Mucosa of stomach (tissue), 1 donor: ENCODE measurements at regions not wholly inside any gene's neighbourhood (a gene's known extent, or its start where the extent isn't known, plus 50 kb on each side); places are given as distances from the start of the nearest gene placed in this dataset.

Experiments
- H3K27me3 ChIP-seq: one replicate; pipeline ENCODE4 v1.7.0; 2013; ENCODE audit warnings: mild to moderate bottlenecking, low read length; ENCODE audit not compliant: control insufficient read depth, insufficient read depth
- H3K36me3 ChIP-seq: one replicate; pipeline ENCODE4 v1.7.0; 2013; ENCODE audit warnings: low read length; ENCODE audit not compliant: control insufficient read depth, insufficient read depth
- H3K4me1 ChIP-seq: one replicate; pipeline ENCODE4 v1.7.0; 2013; ENCODE audit warnings: mild to moderate bottlenecking, low read length; ENCODE audit not compliant: control insufficient read depth, insufficient read depth
- H3K4me3 ChIP-seq: one replicate; pipeline ENCODE4 v1.7.0; 2013; ENCODE audit warnings: low read length
- H3K9ac ChIP-seq: one replicate; pipeline ENCODE4 v1.7.0; 2013; ENCODE audit warnings: mild to moderate bottlenecking, low read length, moderate library complexity
- H3K9me3 ChIP-seq: one replicate; pipeline ENCODE4 v1.7.0; 2013; ENCODE audit warnings: mild to moderate bottlenecking, low read length, moderate library complexity; ENCODE audit not compliant: control insufficient read depth
- donor health status: Pancreatic carcinoma.

DNA sequence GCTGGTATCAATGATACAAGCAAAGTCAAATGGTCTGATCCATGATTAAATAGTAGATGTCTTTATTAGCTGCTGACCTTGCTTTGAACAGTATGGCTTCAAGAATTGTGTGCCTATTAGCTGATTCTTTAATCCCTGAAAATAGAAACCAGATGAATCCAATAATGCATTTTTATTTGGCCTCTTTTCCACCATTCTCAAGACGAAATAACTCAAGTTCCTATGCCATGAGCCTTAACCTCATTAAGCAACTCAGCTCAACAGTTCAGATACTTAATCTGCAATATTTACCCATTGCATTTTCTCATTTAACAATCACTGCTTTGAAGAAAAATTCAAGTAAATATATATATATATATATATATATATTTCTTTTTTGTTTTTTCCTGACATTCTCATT, 588.6 kb upstream of the MEF2C start:
- H3K4me3 ChIP-seq, result no peak overlapping the region
- H3K36me3 ChIP-seq, result no peaks in the 10 kb centered on the region
- H3K4me1 ChIP-seq, result no peaks in the 10 kb centered on the region
- H3K9me3 ChIP-seq, result no peaks in the 10 kb centered on the region
- H3K9ac ChIP-seq, result no peak overlapping the region
- H3K27me3 ChIP-seq, result no peaks in the 10 kb centered on the region

DNA sequence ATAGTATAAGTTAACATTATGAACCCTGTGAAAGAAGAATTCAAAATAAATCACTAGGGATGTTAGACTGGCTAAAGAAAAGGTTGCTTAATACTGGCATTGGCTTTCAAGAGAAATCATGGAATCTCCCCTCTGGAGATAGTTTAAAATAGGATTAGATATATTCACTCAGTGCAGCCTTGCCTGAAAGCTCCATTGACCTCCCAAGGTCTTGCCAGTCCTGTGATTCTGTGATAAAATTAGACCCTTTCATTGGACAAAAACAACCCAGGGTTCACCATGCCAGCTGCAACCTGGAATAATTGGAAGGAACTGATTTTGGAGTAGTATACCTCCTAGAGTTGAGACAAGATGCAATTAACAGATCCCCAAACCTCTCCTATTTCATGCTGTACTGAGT, 588.1 kb upstream of the MEF2C start:
- H3K4me3 ChIP-seq, result no peak overlapping the region
- no peaks in the 10 kb centered on the region for H3K9me3 ChIP-seq
- no peaks in the 10 kb centered on the region for H3K4me1 ChIP-seq
- H3K9ac ChIP-seq, result no peak overlapping the region
- H3K36me3 ChIP-seq, result no peaks in the 10 kb centered on the region
- H3K27me3 ChIP-seq, result no peaks in the 10 kb centered on the region

DNA sequence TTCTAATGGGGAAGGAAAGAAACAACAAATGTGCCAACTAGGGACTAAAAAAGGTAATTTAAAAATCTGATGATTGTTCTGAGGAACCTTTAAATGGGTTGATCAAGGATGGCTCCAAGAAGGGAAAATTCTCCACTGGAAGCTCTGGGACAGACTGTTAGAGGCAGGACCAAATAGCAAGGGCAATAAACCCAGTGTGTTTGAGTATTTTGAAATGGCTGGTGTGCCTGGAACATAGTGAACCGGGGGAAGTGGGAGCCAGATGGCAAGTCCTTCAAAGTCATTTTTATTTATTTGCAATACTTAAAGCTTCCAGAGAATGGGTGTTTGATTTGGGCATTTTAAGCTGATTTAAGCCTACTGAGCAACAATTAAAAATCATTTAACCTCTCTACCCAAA, 587.7 kb upstream of the MEF2C start:
- no peaks in the 10 kb centered on the region for H3K27me3 ChIP-seq
- no peaks in the 10 kb centered on the region for H3K36me3 ChIP-seq
- H3K4me1 ChIP-seq, result no peaks in the 10 kb centered on the region
- no peak overlapping the region for H3K9ac ChIP-seq
- H3K9me3 ChIP-seq, result no peaks in the 10 kb centered on the region
- no peak overlapping the region for H3K4me3 ChIP-seq

DNA sequence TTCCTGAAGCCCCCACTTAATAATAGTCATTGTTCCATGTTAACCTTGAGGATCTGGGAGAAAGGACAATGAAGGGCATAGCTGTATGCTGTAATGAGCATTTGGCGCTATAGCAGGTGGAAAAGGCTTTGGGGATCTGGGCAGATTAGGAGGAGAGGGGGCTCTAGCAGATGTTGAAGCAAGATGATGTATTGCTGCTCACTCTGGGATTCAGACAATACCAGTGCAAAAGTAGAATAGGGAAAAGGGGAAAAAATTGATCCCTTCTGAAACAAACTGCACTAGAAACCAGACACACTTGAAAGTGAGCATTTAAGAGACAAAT, 575.3 kb upstream of the MEF2C start:
- H3K4me3 ChIP-seq, result no peak overlapping the region
- H3K4me1 ChIP-seq, result no peaks in the 10 kb centered on the region
- no peak overlapping the region for H3K9ac ChIP-seq
- no peaks in the 10 kb centered on the region for H3K9me3 ChIP-seq
- no peaks in the 10 kb centered on the region for H3K36me3 ChIP-seq
- H3K27me3 ChIP-seq, result no peaks in the 10 kb centered on the region

DNA sequence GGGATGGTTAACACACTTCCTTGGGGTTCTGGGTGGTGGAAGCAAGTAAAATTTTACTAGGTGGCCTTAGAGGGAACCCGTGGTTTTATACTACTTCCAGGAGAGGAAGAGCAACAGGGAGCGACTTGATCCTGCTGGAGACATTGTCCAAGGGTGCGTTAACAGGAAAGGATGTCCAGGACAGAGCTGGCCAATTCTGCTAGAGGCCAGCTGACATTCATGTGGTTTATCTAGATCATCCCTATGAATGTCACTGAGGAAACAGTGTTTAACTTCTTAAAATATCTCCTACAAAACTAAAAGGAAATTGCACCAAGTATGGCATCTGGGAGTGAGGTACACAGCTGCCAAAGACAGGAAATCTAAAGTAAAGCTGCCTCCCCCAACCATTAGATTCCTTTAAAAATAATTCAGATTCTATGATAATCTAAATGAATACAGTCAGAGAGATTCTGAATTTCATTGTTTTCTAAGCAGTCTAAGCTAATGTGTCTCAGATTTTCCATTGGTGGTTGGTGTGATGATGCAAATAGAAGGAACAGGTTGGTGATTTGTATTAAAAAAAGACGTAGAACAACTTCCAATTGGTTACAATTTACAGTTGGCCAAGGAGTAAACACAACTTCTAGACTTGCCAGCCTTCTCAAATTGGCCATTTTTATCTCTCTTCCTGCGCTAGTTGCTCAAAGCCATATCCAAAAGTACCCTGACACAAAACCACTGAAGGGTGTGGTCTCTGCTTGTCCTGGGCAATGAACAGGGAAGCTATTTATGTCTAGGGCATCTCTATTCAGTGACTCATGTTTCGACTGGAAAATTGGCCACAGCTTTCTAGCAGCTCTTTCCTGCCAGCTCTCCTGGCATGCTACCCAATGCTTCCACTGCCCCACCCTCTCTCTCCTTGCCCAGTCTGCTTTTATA, 574.7 kb upstream of the MEF2C start:
- no peaks in the 10 kb centered on the region for H3K36me3 ChIP-seq
- H3K4me1 ChIP-seq, result no peaks in the 10 kb centered on the region
- H3K27me3 ChIP-seq, result no peaks in the 10 kb centered on the region
- H3K4me3 ChIP-seq, result no peak overlapping the region
- no peaks in the 10 kb centered on the region for H3K9me3 ChIP-seq
- H3K9ac ChIP-seq, result no peak overlapping the region

DNA sequence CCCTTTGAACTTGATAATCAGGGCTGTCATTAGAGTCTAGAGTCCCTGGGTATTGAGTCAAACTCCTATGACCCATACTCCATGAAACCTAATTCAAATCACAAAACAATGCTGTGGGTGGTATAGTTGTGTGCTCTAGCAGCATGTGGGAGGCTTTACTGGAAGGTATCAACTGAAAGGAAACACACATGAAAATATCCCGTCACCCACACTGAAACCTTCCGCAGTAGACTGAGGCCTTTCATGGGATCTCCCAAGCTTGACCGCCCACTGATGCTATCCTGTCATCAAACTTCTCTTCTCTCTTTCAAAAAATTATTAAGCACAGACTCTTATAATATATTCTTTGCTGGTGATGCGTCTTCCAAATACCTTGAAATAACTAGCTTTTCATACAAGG, 569.1 kb upstream of the MEF2C start:
- H3K4me1 ChIP-seq, result no peaks in the 10 kb centered on the region
- H3K4me3 ChIP-seq, result no peak overlapping the region
- H3K27me3 ChIP-seq, result no peaks in the 10 kb centered on the region
- H3K36me3 ChIP-seq, result no peaks in the 10 kb centered on the region
- H3K9ac ChIP-seq, result no peak overlapping the region
- no peaks in the 10 kb centered on the region for H3K9me3 ChIP-seq

DNA sequence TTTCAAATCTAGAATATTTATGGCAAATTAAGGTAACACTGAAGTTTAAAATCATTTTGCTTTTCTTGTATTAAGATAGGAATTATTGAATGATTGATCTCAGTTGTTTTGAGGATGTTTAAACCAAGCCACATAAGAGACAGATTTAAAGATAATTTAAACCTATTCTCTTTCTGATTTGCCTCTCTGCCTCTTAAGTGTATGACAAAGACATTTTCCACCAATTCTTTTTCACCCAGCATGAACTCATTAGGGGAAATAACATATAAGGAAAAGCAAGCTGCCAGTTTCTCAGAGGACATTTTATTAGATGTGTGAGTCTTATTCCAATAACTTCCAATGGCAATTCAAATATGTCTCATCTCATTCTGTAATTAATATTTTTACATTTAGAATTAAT, 568.3 kb upstream of the MEF2C start:
- Histone ChIP-seq H3K36me3 (no peaks in the 10 kb centered on the region), H3K9me3 (no peaks in the 10 kb centered on the region), H3K27me3 (no peaks in the 10 kb centered on the region), H3K4me1 (no peaks in the 10 kb centered on the region), H3K9ac (no peak overlapping the region), H3K4me3 (no peak overlapping the region)

DNA sequence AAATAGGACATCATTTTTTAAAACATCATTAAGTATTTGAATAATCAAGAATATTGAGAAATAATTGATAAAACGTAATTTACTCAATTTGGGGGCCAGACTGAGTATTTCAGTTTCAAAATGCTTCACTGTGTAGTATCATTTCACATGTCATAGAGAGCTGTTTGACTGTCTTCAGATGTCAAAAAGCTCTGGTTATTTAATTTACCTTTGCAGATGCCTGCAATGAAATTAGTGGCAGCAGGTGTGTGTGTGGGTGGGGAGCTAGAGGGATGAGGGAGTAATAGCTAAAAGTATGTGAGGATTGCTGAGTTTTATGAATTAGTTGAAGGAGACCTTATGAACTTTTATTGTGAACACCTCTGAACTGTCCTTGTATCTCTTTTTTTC, 567.2 kb upstream of the MEF2C start:
- Histone ChIP-seq H3K4me3 (no peak overlapping the region), H3K4me1 (no peaks in the 10 kb centered on the region), H3K9me3 (no peaks in the 10 kb centered on the region)

DNA sequence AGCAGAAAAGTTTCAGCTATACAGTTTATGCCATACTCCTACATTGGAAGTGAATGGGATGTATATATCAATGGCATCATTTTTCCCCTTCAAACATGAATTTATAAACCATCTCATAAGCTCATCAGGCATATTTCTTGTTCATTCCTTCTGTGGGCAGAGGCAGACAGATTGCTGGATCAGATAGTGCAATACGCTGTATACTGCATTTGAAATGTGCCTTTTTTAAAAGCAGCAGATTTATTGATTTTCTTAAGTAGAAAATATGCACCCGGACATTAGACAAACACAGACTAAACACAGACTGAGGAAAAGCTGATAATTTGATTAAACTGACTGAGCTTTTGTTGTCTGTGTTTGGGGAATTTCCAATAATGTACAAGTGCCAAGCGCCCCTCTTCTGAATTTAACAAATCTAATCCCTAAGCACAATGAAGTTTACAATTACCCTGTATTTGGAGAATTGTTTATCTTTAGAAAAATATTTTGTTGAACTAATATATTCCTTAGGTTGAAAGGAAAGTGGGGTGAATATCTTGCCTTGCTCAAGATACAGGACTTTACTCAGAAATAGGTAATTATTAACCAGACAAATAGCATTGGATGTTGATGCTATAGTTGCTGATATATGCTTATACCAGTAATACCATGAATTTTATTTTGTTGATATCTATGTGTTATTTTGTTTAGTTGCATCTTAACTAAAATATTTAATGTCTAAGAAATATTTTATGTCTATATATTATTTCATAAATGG, 566.6 kb upstream of the MEF2C start:
- no peaks in the 10 kb centered on the region for H3K36me3 ChIP-seq
- no peaks in the 10 kb centered on the region for H3K4me1 ChIP-seq
- no peaks in the 10 kb centered on the region for H3K27me3 ChIP-seq
- H3K9ac ChIP-seq, result no peak overlapping the region
- no peak overlapping the region for H3K4me3 ChIP-seq
- no peaks in the 10 kb centered on the region for H3K9me3 ChIP-seq

More for the DNA sequence above, 567.2 kb upstream of the MEF2C start:
- Histone ChIP-seq H3K27me3 (no peaks in the 10 kb centered on the region), H3K36me3 (no peaks in the 10 kb centered on the region), H3K9ac (no peak overlapping the region)

DNA sequence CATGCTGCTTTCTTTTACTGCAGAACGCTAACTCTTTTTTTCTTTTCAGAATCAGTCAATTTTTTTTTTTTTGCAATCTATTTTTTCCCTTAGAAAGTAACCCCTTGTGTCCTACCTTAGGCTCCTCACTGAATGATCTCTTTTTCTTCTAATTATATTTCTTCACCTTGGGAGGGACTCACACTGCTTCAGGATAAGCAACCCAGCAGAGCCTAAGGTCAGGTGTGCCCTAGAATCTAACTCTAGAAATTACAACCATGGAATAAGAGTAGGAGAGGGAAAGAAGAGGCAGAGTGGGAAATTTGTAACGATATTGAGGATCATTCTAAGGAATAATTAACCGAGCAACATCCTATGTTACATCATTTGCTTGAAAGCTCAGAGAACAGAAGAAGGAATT, 564.0 kb upstream of the MEF2C start:
- Histone ChIP-seq H3K9me3 (no peaks in the 10 kb centered on the region), H3K36me3 (no peaks in the 10 kb centered on the region), H3K9ac (no peak overlapping the region), H3K4me1 (no peaks in the 10 kb centered on the region), H3K4me3 (no peak overlapping the region), H3K27me3 (no peaks in the 10 kb centered on the region)

DNA sequence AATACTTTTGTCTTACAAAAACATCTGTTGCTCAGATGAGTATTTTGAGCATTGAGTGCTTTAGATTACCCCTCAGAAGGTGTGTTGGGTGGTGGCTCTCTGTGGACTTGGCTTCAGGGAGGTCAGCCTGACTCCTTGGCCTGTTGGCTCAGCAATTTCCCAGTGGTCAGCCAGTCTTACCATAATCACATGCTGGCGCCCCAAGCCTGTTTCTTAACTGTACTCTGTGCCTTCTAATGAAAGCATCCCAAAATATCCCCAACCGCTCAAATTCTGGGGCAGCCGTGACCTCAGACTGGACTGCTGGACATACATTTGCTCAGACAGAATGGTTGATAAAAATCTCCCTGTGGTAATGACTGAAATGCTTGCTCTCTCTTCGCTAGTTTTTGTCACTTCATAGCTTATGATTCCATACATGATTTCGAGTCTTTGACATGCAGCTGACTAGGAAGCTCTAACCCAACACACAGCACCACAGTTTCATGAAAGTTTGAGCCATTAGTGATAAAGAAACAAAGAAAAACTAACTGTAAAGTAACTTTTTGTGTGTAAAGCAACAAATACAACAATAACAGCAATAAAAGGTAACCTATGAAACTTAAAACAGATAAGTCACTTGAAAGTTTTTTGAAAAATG, 562.2 kb upstream of the MEF2C start:
- no peak overlapping the region for H3K9ac ChIP-seq
- H3K36me3 ChIP-seq, result no peaks in the 10 kb centered on the region
- H3K4me3 ChIP-seq, result no peak overlapping the region
- no peaks in the 10 kb centered on the region for H3K4me1 ChIP-seq
- H3K27me3 ChIP-seq, result no peaks in the 10 kb centered on the region
- H3K9me3 ChIP-seq, result no peaks in the 10 kb centered on the region

DNA sequence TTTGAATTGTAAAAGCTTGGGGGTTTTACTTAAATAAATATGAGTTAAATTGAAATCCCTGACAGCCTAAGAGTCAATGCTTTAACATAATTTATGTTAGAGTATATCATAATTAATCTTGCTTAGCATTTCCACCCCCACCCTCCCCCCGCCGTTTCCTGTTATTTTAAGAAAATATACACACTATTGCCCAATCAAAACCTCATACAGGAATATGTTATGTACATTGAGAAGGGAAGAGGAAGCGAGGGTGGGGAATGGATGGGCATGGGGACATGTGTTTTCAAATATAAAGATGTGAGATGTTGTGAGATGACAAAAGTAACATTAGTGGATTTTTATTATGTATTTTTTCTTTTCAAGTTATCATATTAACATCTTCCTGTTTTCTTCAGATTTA, 561.1 kb upstream of the MEF2C start:
- no peak overlapping the region for H3K9ac ChIP-seq
- H3K4me1 ChIP-seq, result no peaks in the 10 kb centered on the region
- H3K27me3 ChIP-seq, result no peaks in the 10 kb centered on the region
- no peaks in the 10 kb centered on the region for H3K36me3 ChIP-seq
- no peaks in the 10 kb centered on the region for H3K9me3 ChIP-seq
- H3K4me3 ChIP-seq, result no peak overlapping the region
